ENCODE measurements at regions not wholly inside any gene's neighbourhood (a gene's known extent, or its start where the extent isn't known, plus 50 kb on each side); places are given as distances from the start of the nearest gene placed in this dataset.
"Not testable (repeated sequence)": the region's sequence is repeated elsewhere in the genome, so short reads cannot be mapped to it uniquely, and the experiment has no call there.

GRCh38 chr6:121636217-121636616, 200.8 kb downstream of the GJA1 start:
- TF ChIP-seq CTCF (IDR thresholded peaks at IDR 0.05); SIN3A (IDR thresholded peaks at IDR 0.05; ENCODE audit: borderline replicate concordance, insufficient read depth, low read depth, low read length); REST (IDR thresholded peaks at IDR 0.05; ENCODE audit: insufficient read depth in 1 of 2, low read depth in 2 of 2, low read length in 1 of 2): not testable (repeated sequence)

Data from Panc1 (cell line).